Stimulated activated CD8-positive, alpha-beta memory T cell treated with anti-CD3 and anti-CD28 coated beads, Interleukin-15, amount 100 ng/mL, for 48 hours (primary cell): ENCODE measurements at regions not wholly inside any gene's neighbourhood (a gene's known extent, or its start where the extent isn't known, plus 50 kb on each side); places are given as distances from the start of the nearest gene placed in this dataset.
"Not testable (repeated sequence)": the region's sequence is repeated elsewhere in the genome, so short reads cannot be mapped to it uniquely, and the experiment has no call there.

Experiments used
- DNase-seq, 2 donors: peaks; one replicate each; pipeline ENCODE4 v3.0.0-alpha.2; 2020; ENCODE audit warnings: low read depth in 2 of 2

DNA sequence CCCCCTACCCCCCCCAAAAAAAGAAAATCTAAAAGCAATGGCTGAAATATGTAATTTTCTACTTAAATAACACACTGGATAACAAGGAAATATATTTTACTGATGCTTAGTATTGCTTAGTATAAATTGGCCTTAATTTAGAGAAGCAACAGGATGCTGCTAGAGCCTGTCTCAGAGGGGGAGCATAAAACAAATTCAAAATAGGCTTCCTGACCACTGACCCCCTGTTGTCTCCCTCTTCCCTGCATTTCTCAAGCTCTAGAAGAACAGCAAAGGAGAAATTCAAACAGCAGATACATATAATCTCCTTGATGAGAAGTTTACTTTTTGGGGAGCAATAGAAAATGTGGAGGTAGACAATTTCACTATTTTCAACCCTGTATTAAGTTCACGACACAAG lies 631.1 kb upstream of the GJE1 start:
- no peak for DNase-seq

DNA sequence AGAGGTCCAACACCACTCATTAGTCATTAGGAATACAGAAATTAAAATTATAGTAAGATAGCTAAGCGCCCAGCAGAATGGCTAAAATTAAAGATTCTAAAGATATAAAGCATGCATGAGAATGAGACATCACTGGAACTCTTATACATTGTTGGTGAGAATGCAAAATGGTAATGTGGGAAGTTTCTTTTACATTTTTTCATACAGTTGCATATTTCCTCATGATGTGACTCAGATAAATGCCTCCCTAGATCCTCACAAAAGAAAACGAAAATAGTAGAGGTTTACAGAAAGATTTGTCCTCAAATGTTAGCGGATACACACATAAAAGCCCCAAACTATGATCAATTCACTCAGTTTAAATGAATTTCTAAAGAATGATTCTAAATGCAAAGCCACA lies 633.7 kb upstream of the GJE1 start:
- DNase-seq: no peak

DNA sequence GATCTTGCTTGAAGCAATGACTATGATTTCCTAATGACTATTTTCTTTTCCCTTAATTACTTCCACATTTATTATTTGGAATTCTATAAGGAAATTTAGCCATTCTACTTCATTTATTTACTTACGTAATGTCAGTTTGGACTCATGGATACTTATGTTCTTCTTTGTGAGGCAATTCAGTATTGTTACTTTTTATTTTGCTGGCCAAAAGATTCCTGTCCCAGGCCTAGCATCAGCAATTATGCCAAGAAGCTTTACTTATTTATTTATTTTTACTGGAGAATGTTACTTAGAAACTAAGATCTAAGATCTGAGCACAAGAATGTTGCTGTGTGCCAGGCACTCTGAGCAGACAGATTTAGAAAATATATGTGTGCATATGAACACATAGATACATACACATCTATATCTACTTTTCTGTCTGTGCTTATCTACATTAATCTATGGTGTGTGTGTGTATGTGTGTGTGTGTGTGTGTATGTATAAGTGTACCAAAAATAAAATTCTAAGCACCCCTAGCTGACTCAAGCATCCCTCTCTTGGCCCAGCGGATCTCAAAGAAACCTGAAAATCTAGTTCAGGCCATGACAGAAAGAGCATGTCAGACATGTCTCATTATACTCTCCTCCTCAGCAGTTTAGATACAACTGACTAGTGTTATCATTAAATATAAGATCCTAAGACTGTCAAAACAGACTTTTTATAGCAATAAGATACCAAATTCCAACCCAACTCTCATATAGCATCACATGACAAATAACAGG lies 640.0 kb upstream of the GJE1 start:
- no peak for DNase-seq

GRCh38 chr6:141491684-141492083 lies 641.0 kb upstream of the GJE1 start:
- no peak for DNase-seq

DNA sequence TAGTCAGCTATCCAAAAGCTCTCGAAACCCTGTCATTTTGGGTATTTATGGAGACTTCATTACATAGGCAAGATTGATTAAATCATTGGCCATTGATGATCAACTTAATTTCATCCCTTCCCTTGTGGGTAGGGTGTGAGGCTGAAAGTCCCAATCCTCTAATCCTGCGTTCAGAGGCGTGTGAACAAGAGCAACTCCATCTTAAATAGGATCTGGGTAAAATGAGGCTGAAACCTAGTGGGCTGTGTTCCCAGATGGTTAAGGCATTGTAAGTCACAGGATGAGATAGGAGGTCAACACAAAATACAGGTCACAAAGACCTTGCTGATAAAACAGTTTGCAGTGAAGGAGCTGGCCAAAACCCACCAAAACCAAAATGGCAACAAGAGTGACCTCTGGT lies 641.7 kb upstream of the GJE1 start:
- no peak for DNase-seq

GRCh38 chr6:141488488-141488887 lies 644.2 kb upstream of the GJE1 start:
- DNase-seq: no peak

GRCh38 chr6:141486942-141487341 lies 645.8 kb upstream of the GJE1 start:
- DNase-seq: no peak

DNA sequence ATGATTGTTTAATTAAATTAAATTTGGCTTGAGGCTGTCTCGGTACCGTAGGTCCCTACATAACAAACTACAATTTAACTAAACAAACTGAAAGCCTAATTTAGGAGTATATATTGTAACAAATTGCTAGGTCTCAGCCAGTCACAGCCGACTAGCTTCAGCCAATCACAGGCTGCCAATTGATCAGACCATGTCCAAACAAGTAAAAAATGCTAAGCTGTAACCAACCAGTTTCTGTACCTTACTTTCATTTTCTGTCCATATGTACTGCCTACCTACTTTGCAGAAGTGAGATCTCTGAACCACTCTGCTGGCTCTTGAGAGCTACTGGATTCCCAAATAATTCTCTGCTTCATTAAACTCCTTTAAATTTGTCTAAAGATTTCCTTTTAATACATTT lies 648.0 kb upstream of the GJE1 start:
- DNase-seq: no peak

DNA sequence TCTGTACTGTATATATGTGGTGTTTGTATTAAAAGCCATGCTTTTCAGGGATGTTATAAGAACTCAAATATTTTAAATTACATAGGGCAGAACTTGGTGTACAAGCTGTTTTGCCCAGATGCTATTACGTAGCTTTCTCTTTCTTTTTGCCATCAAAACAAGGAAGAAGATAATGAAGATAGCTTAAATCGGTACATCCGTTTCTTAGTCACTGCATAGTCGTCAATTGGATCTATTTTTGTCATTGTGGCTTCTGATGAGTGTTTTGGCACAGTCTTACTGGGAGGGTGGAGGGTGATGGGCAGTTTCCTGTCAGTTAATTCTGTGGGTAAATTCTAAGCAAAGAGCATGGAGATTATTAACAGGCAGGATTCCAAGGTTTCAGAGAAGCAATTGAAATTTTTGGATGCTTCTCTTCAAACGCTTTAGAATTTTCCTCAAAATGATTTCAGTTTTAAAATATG lies 649.1 kb upstream of the GJE1 start:
- DNase-seq: peak; percentile 26 to 36

DNA sequence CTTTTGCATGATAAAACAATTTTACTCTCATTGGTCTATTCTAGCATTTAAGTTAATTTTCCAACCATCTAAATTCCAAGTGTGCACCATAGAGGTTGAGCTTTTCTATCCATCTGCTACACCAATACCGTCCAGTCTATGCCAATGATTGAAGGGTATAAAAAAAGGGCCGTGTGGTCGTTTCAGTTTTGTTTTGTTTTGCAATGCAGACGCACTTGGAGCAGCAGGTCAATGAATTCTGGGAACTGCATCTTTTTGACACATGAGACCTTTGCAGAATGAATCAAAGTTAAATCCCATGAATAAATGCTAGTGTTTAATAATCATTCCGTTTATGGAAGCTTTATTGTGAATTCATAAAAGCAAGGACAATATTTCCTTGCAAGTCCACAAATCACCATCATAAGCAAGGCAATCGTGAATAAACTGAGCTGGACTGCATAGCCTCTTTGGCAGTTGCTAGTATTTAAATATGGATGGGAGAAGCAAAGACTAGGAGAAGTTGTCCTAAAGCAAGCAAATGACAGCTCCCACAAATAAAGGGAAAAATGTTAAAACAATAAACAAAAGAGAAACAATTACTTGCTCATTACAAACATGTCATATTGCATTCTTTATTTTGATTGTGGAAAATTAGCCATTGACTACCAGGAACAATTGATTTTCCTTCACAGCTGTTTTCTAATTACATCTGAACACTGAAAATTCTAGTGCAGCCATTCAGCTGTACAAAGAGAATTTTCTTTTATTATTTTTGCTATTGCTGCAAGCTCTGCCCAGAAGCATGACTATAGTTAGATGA lies 649.7 kb upstream of the GJE1 start:
- no peak for DNase-seq

DNA sequence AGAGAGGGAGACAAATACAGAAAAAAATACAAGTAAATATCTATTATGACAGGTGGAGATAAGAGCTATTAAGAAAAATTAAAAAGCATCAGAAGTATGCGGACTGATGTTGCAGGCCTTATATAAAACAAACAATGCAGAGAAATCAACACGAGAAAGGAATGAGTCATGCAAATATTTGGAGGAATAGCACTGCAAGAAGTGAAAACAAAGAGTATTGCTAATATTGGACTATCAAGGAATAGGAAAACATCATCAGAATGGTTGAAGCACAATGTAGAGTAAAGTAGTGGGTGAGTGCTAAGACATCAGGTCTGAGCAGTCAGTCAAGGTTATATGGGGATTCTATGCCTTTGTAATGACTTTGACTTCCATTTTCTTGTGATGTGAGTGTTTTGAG lies 657.5 kb upstream of the GJE1 start:
- DNase-seq: no peak

DNA sequence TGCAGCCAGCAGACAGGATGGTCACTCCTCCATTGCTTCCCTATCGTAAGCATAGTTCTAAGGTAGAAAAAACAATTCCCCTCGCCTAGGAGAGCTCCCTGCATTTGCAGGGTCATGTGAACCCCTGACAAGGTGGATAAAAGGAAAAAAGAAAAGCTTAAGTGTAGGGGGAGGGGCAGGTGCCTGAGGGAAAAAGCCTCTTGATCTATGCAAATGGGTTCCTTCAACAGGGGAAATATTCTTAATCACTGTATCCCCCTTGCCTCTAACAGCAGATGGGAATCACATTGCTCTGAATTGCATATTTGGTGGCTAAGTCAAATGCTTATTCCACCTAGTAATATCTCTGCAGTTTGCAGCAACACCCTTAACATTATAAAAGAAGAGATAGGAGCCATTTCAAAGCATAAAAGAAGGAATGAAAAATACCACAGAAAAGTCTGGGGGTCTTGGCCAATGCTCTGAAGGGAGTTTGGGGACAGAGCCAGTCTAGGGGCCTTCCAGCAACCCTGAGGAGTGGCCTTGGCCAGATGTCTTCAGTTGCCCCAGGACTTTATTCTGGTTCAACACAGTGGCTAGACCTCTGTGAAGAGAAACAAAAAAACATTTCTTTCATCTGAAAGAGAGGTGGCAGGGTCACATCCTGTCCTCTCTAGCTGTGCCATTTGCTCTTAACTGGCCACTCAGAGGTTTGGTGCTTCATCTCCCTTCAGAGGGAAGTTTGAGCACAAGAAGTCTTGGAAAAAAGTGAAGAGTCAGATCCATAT lies 660.4 kb upstream of the GJE1 start:
- DNase-seq: no peak

DNA sequence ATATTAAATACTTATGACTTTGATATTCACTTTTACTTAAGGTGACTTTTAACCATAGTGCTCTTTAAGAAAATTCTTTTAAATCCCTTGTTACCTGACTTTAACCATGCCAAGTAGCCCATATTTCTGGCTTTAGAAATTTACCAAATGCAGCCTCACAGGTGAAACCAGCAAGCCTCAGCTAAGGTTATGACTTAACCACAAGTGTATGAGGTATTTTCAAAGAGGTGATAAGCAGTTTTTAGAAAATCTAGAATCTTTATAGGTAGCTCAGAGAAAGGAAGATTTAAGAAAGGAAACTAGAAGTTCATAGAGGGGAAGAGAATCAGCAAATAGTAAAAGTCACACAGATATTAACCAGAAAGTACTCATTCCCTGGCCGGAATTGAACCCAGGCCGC lies 661.9 kb upstream of the GJE1 start:
- DNase-seq: no peak

DNA sequence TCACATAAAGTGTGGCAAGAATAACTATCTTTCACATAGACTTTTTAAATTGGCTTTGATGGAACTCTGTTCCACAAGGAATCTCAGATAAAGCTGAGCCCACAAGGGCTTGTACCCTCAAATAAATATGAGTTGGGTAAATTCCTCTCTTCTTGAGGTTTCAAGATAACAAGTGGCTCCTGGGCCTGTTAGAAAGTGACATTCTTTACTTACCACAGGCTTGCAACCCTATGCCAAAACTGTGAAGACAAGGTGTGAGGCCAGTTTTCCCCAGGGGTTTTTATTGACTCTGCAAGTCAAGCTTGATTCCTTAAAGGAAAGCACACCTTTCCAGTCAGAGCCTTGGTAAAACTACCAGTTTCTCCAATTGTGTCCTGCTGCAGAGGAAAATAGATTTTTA lies 664.8 kb upstream of the GJE1 start:
- DNase-seq: no peak

- no peak for DNase-seq
Observed at GRCh38 chr6:141467041-141467440, 665.7 kb upstream of the GJE1 start.

GRCh38 chr6:141464896-141465295 lies 667.8 kb upstream of the GJE1 start:
- DNase-seq: no peak

- no peak for DNase-seq
Observed at GRCh38 chr6:141464490-141464889, 668.2 kb upstream of the GJE1 start.

DNA sequence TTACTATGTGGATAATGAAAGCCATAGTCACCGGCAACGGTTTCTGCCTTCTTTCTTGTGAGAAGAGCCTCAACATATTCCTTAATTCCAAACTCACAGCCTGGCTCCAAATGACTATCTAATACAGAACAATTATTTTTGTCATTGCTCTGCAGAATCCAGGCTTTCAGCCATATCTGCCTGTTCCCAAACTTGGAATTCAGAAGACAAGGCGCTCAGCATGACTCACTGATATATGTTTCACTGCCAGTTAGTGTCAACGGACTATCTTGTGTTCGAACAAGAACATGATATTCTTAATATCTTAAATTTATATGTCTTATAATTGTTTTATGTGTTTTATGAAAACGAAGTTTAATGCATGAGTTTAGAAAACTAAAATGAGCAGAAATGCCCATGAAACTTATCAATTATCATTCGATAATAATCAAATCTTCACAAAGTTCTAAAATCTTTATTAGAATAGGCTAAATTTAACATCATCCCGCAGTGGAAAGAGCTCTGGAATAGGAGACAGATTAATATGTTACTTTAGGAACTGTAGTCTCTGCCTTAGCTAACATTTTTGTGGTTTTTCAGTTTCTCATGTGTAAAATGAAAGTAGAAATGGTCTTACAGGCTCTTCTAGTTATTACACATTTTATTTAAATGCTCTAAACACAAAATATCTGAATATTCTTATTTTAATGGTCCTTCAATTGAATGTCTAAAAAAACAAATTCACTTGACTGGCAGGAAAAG lies 669.3 kb upstream of the GJE1 start:
- DNase-seq: no peak

DNA sequence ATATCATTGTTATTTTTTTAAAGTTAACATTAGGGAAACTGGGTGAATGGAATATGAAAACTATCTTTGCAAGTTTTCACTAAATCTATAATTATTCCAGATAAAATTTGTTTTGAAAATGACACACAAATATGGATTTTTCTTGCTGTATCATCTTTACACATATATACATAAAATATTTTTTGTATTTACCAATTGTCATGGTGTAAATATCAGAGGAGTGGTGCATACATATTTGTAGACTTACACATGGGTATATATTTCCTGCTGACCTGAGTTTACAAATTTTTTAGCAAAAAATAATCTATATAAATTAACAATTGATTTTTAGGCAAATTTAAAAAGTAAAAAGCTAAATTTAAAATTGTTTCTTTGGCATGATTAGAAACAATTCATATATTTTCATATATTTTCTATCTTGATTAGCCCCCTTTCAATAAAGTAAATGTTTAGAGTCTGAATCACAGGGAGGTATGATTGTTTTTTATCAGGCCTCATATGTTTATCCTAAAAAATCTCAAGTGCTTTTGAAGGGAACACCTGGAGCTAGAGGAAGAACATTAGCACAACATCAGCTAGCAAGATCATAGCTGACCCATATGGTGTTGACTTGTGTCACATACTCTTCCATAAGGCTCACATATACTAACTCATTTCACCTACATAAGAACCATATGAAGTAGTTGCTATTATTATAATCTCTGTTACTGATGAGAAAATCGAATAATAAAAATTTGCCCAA lies 671.8 kb upstream of the GJE1 start:
- DNase-seq: no peak

DNA sequence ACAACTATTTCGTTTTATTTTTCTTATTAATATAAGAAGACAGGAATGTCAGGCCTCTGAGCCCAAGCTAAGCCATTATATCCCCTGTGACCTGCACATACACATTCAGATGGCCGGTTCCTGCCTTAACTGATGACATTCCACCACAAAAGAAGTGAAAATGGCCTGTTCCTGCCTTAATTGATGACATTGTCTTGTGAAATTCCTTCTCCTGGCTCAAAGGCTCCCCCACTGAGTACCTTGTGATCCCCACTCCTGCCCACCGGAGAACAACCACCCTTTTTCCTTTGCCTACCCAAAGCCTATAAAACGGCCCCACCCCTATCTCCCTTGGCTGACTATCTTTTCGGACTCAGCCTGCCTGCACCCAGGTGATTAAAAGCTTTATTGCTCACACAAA lies 672.5 kb upstream of the GJE1 start:
- DNase-seq: not testable (repeated sequence)

- DNase-seq: not testable (repeated sequence)
Observed at GRCh38 chr6:141457984-141458383, 674.7 kb upstream of the GJE1 start.
